IPS DF 6.9 (cell line): ENCODE measurements at regions not wholly inside any gene's neighbourhood (a gene's known extent, or its start where the extent isn't known, plus 50 kb on each side); places are given as distances from the start of the nearest gene placed in this dataset.
"Not testable (repeated sequence)": the region's sequence is repeated elsewhere in the genome, so short reads cannot be mapped to it uniquely, and the experiment has no call there.

ENCODE experiments used
- DNase-seq: peaks from one replicate; pipeline ENCODE4 v3.0.0-alpha.2; 2013; ENCODE audit warnings: low read depth, low spot score
- H3K27ac ChIP-seq: one replicate; pipeline ENCODE4 v1.5.1; 2013; ENCODE audit warnings: low read length, control low read depth
- H3K27me3 ChIP-seq: 2 replicates; pipeline ENCODE4 v1.6.1; 2013; ENCODE audit warnings: mild to moderate bottlenecking, low read length; ENCODE audit not compliant: control insufficient read depth, insufficient read depth
- H3K36me3 ChIP-seq: 2 replicates; pipeline ENCODE4 v1.6.1; 2013; ENCODE audit warnings: low read length; ENCODE audit not compliant: control insufficient read depth, insufficient read depth
- H3K4me1 ChIP-seq: 2 replicates; pipeline ENCODE4 v1.6.1; 2013; ENCODE audit warnings: low read length; ENCODE audit not compliant: control insufficient read depth, insufficient read depth
- H3K4me3 ChIP-seq: 2 replicates; pipeline ENCODE4 v1.5.1; 2013; ENCODE audit warnings: mild to moderate bottlenecking, low read length
- H3K9me3 ChIP-seq: 2 replicates; pipeline ENCODE4 v1.6.1; 2013; ENCODE audit warnings: low read length, inconsistent platforms; ENCODE audit not compliant: control insufficient read depth, insufficient read depth
- WGBS: extraction: QIAGEN DNeasy Blood & Tissue Kit; methylation state at CpG from one replicate; pipeline ENCODE4 v1.1.7; 2013; ENCODE audit warnings: mixed read lengths, missing lambda C conversion rate; ENCODE audit not compliant: insufficient read length, insufficient coverage; 5-methylcytosine and 5-hydroxymethylcytosine counted together

- H3K27ac ChIP-seq, result no peak overlapping the region
- H3K9me3 ChIP-seq, result no peaks in the 10 kb centered on the region
- no peaks in the 10 kb centered on the region for H3K4me1 ChIP-seq
- no peaks in the 10 kb centered on the region for H3K36me3 ChIP-seq
- H3K4me3 ChIP-seq, result no peak overlapping the region
- DNase-seq, result no peak
- no peaks in the 10 kb centered on the region for H3K27me3 ChIP-seq
Observed at GRCh38 chr5:57986761-57987341, 473.0 kb downstream of the PLK2 start.

GRCh38 chr5:57983426-57983825 lies 476.5 kb downstream of the PLK2 start:
- no CpG with 5 or more reads among the region's 2 CpGs for WGBS
- no peak overlapping the region for H3K4me3 ChIP-seq
- H3K36me3 ChIP-seq, result no peaks in the 10 kb centered on the region
- no peak overlapping the region for H3K27ac ChIP-seq
- no peak for DNase-seq
- no peaks in the 10 kb centered on the region for H3K9me3 ChIP-seq
- no peaks in the 10 kb centered on the region for H3K4me1 ChIP-seq
- no peaks in the 10 kb centered on the region for H3K27me3 ChIP-seq

GRCh38 chr5:57979671-57980070 lies 480.2 kb downstream of the PLK2 start:
- H3K4me3 ChIP-seq, result no peak overlapping the region
- H3K27me3 ChIP-seq, result no peaks in the 10 kb centered on the region
- no peaks in the 10 kb centered on the region for H3K4me1 ChIP-seq
- no peak overlapping the region for H3K27ac ChIP-seq
- no peaks in the 10 kb centered on the region for H3K36me3 ChIP-seq
- no peak for DNase-seq
- WGBS, result no CpG with 5 or more reads among the region's 3 CpGs
- no peaks in the 10 kb centered on the region for H3K9me3 ChIP-seq

- Histone ChIP-seq H3K4me3 (no peak overlapping the region), H3K9me3 (no peaks in the 10 kb centered on the region), H3K36me3 (no peaks in the 10 kb centered on the region), H3K27ac (no peak overlapping the region), H3K27me3 (no peaks in the 10 kb centered on the region), H3K4me1 (no peaks in the 10 kb centered on the region)
- no CpG with 5 or more reads among the region's 2 CpGs for WGBS
- no peak for DNase-seq
Observed at GRCh38 chr5:57976506-57976905, 483.4 kb downstream of the PLK2 start.

GRCh38 chr5:57972099-57972498 lies 487.8 kb downstream of the PLK2 start:
- not testable (repeated sequence) for H3K9me3 ChIP-seq

GRCh38 chr5:57960569-57960968 lies 478.0 kb upstream of the ACTBL2 start:
- no peak for DNase-seq
- Histone ChIP-seq H3K36me3 (no peaks in the 10 kb centered on the region), H3K4me3 (no peak overlapping the region), H3K9me3 (no peaks in the 10 kb centered on the region), H3K4me1 (no peaks in the 10 kb centered on the region), H3K27ac (no peak overlapping the region), H3K27me3 (no peaks in the 10 kb centered on the region)
- WGBS, result no CpG with 5 or more reads among the region's 1 CpG

More at GRCh38 chr5:57972099-57972498, 487.8 kb downstream of the PLK2 start:
- H3K4me1 ChIP-seq, DNase-seq, H3K4me3 ChIP-seq, H3K27ac ChIP-seq, H3K36me3 ChIP-seq, H3K27me3 ChIP-seq: not testable (repeated sequence)
- WGBS, result no CpG with 5 or more reads among the region's 7 CpGs

- Histone ChIP-seq H3K27me3 (no peaks in the 10 kb centered on the region), H3K27ac (no peak overlapping the region), H3K9me3 (no peaks in the 10 kb centered on the region), H3K4me3 (no peak overlapping the region), H3K36me3 (no peaks in the 10 kb centered on the region), H3K4me1 (no peaks in the 10 kb centered on the region)
- no CpG with 5 or more reads among the region's 3 CpGs for WGBS
- no peak for DNase-seq
Observed at GRCh38 chr5:57956636-57957035, 474.0 kb upstream of the ACTBL2 start.

GRCh38 chr5:57955511-57955910 lies 472.9 kb upstream of the ACTBL2 start:
- Histone ChIP-seq H3K9me3 (no peaks in the 10 kb centered on the region), H3K4me1 (no peaks in the 10 kb centered on the region), H3K27ac (no peak overlapping the region), H3K27me3 (no peaks in the 10 kb centered on the region), H3K4me3 (no peak overlapping the region), H3K36me3 (no peaks in the 10 kb centered on the region)
- no CpG with 5 or more reads among the region's 1 CpG for WGBS
- no peak for DNase-seq

- Histone ChIP-seq H3K27ac (no peak overlapping the region), H3K4me3 (no peak overlapping the region), H3K9me3 (no peaks in the 10 kb centered on the region), H3K4me1 (no peaks in the 10 kb centered on the region), H3K36me3 (no peaks in the 10 kb centered on the region), H3K27me3 (no peaks in the 10 kb centered on the region)
- WGBS, result no CpG with 5 or more reads among the region's 2 CpGs
- no peak for DNase-seq
Observed at GRCh38 chr5:57953792-57954191, 471.2 kb upstream of the ACTBL2 start.

GRCh38 chr5:57950616-57951228 lies 468.1 kb upstream of the ACTBL2 start:
- H3K9me3 ChIP-seq, result no peaks in the 10 kb centered on the region

GRCh38 chr5:57948091-57948490 lies 465.5 kb upstream of the ACTBL2 start:
- Histone ChIP-seq H3K36me3 (no peaks in the 10 kb centered on the region), H3K4me3 (no peak overlapping the region), H3K27me3 (no peaks in the 10 kb centered on the region), H3K27ac (no peak overlapping the region), H3K9me3 (no peaks in the 10 kb centered on the region), H3K4me1 (no peaks in the 10 kb centered on the region)
- no CpG with 5 or more reads among the region's 1 CpG for WGBS
- no peak for DNase-seq

More at GRCh38 chr5:57950616-57951228, 468.1 kb upstream of the ACTBL2 start:
- no peaks in the 10 kb centered on the region for H3K27me3 ChIP-seq
- no peaks in the 10 kb centered on the region for H3K36me3 ChIP-seq
- DNase-seq, result peak; percentile 4
- no peak overlapping the region for H3K4me3 ChIP-seq
- no peak overlapping the region for H3K27ac ChIP-seq
- H3K4me1 ChIP-seq, result no peaks in the 10 kb centered on the region
